ENCODE measurements at regions not wholly inside any gene's neighbourhood (a gene's known extent, or its start where the extent isn't known, plus 50 kb on each side); places are given as distances from the start of the nearest gene placed in this dataset.

DNA sequence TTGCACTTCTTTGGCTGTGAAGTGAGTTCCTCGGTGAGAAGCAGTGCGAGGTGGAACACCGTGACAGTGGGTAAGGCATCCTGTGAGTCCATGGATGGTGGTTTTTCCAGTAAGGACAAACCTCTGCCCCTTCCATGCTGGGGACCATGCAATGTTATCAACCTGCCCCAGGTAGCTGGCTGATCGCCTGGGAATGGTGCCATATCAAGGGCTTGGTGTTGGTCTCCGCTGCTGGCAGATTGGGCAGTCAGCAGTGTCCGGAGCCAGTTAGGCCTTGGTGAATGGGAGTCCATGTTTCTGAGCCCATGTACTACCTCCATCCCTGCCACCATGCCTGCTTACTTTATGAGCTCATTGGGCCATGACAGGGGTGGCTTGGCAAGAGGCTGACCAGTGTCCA is 114.7 kb upstream of the C14orf180 start:
- TF ChIP-seq, protein P1, sequence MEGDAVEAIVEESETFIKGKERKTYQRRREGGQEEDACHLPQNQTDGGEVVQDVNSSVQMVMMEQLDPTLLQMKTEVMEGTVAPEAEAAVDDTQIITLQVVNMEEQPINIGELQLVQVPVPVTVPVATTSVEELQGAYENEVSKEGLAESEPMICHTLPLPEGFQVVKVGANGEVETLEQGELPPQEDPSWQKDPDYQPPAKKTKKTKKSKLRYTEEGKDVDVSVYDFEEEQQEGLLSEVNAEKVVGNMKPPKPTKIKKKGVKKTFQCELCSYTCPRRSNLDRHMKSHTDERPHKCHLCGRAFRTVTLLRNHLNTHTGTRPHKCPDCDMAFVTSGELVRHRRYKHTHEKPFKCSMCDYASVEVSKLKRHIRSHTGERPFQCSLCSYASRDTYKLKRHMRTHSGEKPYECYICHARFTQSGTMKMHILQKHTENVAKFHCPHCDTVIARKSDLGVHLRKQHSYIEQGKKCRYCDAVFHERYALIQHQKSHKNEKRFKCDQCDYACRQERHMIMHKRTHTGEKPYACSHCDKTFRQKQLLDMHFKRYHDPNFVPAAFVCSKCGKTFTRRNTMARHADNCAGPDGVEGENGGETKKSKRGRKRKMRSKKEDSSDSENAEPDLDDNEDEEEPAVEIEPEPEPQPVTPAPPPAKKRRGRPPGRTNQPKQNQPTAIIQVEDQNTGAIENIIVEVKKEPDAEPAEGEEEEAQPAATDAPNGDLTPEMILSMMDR (IDR thresholded peaks at IDR 0.05; ENCODE audit: poor library complexity), result no peak
- TF ChIP-seq EZH2phosphoT487 (IDR thresholded peaks at IDR 0.05; ENCODE audit: low read depth, severe bottlenecking, unreplicated experiment), result no peak
